A549 (cell line): ENCODE measurements at regions not wholly inside any gene's neighbourhood (a gene's known extent, or its start where the extent isn't known, plus 50 kb on each side); places are given as distances from the start of the nearest gene placed in this dataset.

ENCODE experiments used
- ATAC-seq, 2 experiments: fragments of 200-7000 bp in 1 of 2; fragments of >200 bp in 1 of 2; cut with Nextera tagmentation in 1 of 2; cut with Tn5 transposase in 1 of 2; 3 replicates each; pipeline versions ENCODE4 v1.8.0 to v1.9.1; 2018 to 2020; ENCODE audit warnings: mild to moderate bottlenecking in 1 of 2, moderate library complexity in 1 of 2
- CTCF ChIA-PET: fragments of 300-600 bp; sonication (Branson Sonifier 250); formaldehyde crosslinking; extraction: SDS; loops from one replicate; lab custom pipeline; 2021; ENCODE audit warnings: antibody characterized with exemption, inconsistent platforms; lab: Yijun Ruan, JAX
- POLR2A ChIA-PET: fragments of 350-600 bp; formaldehyde crosslinking; extraction: SDS; loops from one replicate; lab custom pipeline; 2021; ENCODE audit warnings: antibody characterized with exemption, inconsistent platforms; lab: Yijun Ruan, JAX
- DNase-seq, 2 experiments: peaks; one replicate each; pipeline versions ENCODE4 v3.0.0 to v3.0.0-alpha.2; 2011 to 2016; ENCODE audit warnings: low read depth in 1 of 2, low spot score in 1 of 2
- FAIRE-seq: peaks from 2 replicates; lab custom pipeline; 2011; peaks lifted over from hg19 to GRCh38; lab: Jason Lieb, UNC
- H3K27ac ChIP-seq, 2 experiments: fragments of >200 bp; sonication (Bioruptor Twin); formaldehyde crosslinking; 3 replicates each; pipeline ENCODE4 v1.5.1; 2016 to 2017
- H3K4me1 ChIP-seq: fragments of >200 bp; sonication (Bioruptor Twin); formaldehyde crosslinking; 3 replicates; pipeline ENCODE4 v1.6.1; 2016
- H3K4me2 ChIP-seq: fragments of >200 bp; sonication (Bioruptor Twin); formaldehyde crosslinking; 3 replicates; pipeline ENCODE4 v1.6.1; 2016
- H3K4me3 ChIP-seq: fragments of >200 bp; sonication (Bioruptor Twin); formaldehyde crosslinking; 3 replicates; pipeline ENCODE4 v1.5.1; 2016
- H3K9me3 ChIP-seq: fragments of >200 bp; sonication (Bioruptor Twin); formaldehyde crosslinking; 3 replicates; pipeline ENCODE4 v1.6.1; 2016
- BHLHE40 ChIP-seq: IDR thresholded peaks from 2 replicates; pipeline ENCODE4 v1.6.1; 2012; ENCODE audit warnings: low read depth, low read length, inconsistent platforms
- CBX2 ChIP-seq: fragments of 200-600 bp; sonication (generic); IDR thresholded peaks from 2 replicates; pipeline ENCODE4 v1.6.1; 2016; ENCODE audit warnings: low read depth, mild to moderate bottlenecking, borderline replicate concordance
- CEBPB ChIP-seq, 2 experiments: fragments of >200 bp in 1 of 2; sonication (Bioruptor Twin) in 1 of 2; formaldehyde crosslinking in 1 of 2; IDR thresholded peaks; 2 replicates each; pipeline ENCODE4 v1.6.1; 2012 to 2016
- CHD4 ChIP-seq: fragments of 200-600 bp; sonication (generic); IDR thresholded peaks from 2 replicates; pipeline ENCODE4 v1.6.1; 2016; ENCODE audit warnings: antibody characterized with exemption, mild to moderate bottlenecking, borderline replicate concordance
- EHMT2 ChIP-seq: fragments of 200-600 bp; sonication (generic); IDR thresholded peaks from 2 replicates; pipeline ENCODE4 v1.6.1; 2016; ENCODE audit warnings: antibody characterized with exemption, low read depth, mild to moderate bottlenecking, moderate library complexity
- ESRRA ChIP-seq: fragments of 150-350 bp; IDR thresholded peaks from 2 replicates; pipeline ENCODE4 v1.6.1; 2014; ENCODE audit warnings: mild to moderate bottlenecking, low read length, borderline replicate concordance
- FOSB ChIP-seq: fragments of 250-450 bp; sonication (Bioruptor Pico); IDR thresholded peaks from 2 replicates; pipeline ENCODE4 v1.5.0; 2020; ENCODE audit warnings: mild to moderate bottlenecking, moderate library complexity
- GATA3 ChIP-seq: IDR thresholded peaks from 2 replicates; pipeline ENCODE4 v1.6.1; 2012; ENCODE audit warnings: borderline replicate concordance
- HDAC2 ChIP-seq: fragments of 200-600 bp; sonication (generic); IDR thresholded peaks from 2 replicates; pipeline ENCODE4 v1.6.1; 2016
- HEYL ChIP-seq: fragments of 250-450 bp; sonication (Bioruptor Pico); IDR thresholded peaks from 2 replicates; pipeline ENCODE4 v1.8.0; 2021; ENCODE audit warnings: mild to moderate bottlenecking, moderate library complexity
- HOXA7 ChIP-seq: fragments of 250-450 bp; sonication (Bioruptor Pico); IDR thresholded peaks from 2 replicates; pipeline ENCODE4 v1.5.0; 2020; ENCODE audit warnings: mild to moderate bottlenecking, moderate library complexity
- KDM1A ChIP-seq: fragments of 200-600 bp; sonication (generic); IDR thresholded peaks from 2 replicates; pipeline ENCODE4 v1.6.1; 2016; ENCODE audit warnings: low read depth, mild to moderate bottlenecking
- MAFK ChIP-seq: fragments of 450-650 bp; IDR thresholded peaks from 2 replicates; pipeline ENCODE4 v1.6.1; 2014; ENCODE audit not compliant: partially characterized antibody
- MYC ChIP-seq: IDR thresholded peaks from 2 replicates; pipeline ENCODE4 v1.6.1; 2012; ENCODE audit warnings: mild to moderate bottlenecking, inconsistent platforms, low read length, improper control_type of control experiment, borderline replicate concordance
- POLR2A ChIP-seq: IDR thresholded peaks from 2 replicates; pipeline ENCODE4 v1.6.1; 2012; ENCODE audit warnings: mild to moderate bottlenecking, low read length
- RFX5 ChIP-seq: fragments of 450-650 bp; IDR thresholded peaks from 2 replicates; pipeline ENCODE4 v1.7.1; 2014; ENCODE audit warnings: antibody characterized with exemption, mild to moderate bottlenecking, moderate library complexity
- USF2 ChIP-seq: fragments of 450-650 bp; IDR thresholded peaks from 2 replicates; pipeline ENCODE4 v1.6.1; 2014; ENCODE audit warnings: antibody characterized with exemption
- ZNF302 ChIP-seq: fragments of 250-450 bp; sonication (Bioruptor Pico); IDR thresholded peaks from 2 replicates; pipeline ENCODE4 v1.9.0; 2021; ENCODE audit warnings: inconsistent platforms, mild to moderate bottlenecking, moderate library complexity
- ZSCAN20 ChIP-seq: fragments of 250-450 bp; sonication (Bioruptor Pico); IDR thresholded peaks from 2 replicates; pipeline ENCODE4 v1.8.0; 2022; ENCODE audit warnings: mild to moderate bottlenecking, moderate library complexity
- WGBS: methylation state at CpG from one replicate; pipeline ENCODE4 v1.1.6; 2017; ENCODE audit errors: missing lambda C conversion rate; 5-methylcytosine and 5-hydroxymethylcytosine counted together
- TF ChIP-seq, protein P1 (sequence below): fragments of >200 bp; sonication (Bioruptor Twin); formaldehyde crosslinking; IDR thresholded peaks from 3 replicates; pipeline ENCODE4 v1.6.1; 2016
- TF ChIP-seq, protein P2 (sequence below): fragments of 250-450 bp; sonication (Bioruptor Pico); IDR thresholded peaks from 2 replicates; pipeline ENCODE4 v1.5.0; 2021; ENCODE audit warnings: mild to moderate bottlenecking, moderate library complexity, borderline replicate concordance

GRCh38 chr3:117346901-117347300 lies 637.3 kb downstream of the TUSC7 start (continued):
- TF ChIP-seq, protein P1, sequence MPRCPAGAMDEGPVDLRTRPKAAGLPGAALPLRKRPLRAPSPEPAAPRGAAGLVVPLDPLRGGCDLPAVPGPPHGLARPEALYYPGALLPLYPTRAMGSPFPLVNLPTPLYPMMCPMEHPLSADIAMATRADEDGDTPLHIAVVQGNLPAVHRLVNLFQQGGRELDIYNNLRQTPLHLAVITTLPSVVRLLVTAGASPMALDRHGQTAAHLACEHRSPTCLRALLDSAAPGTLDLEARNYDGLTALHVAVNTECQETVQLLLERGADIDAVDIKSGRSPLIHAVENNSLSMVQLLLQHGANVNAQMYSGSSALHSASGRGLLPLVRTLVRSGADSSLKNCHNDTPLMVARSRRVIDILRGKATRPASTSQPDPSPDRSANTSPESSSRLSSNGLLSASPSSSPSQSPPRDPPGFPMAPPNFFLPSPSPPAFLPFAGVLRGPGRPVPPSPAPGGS, result no peak

DNA sequence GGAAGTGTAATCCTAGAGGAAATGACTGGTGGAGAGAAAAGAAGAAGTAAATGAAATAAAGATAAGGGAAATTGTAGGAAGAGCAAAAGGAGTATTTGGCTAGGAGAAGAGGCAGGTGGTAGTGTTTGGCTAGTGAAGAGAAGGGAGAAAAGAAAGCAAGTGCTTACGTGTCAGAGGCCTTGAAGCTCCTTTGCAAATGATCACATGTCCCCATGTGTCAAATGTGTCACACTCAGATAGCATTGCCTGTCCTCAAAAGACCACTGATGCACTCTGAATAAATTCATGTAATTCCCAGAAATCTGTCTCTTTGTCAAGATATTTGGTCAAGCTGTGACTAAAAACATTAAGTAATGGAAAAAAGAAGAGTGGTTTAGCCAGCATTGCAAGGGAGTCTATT lies 639.3 kb downstream of the TUSC7 start:
- WGBS, result 70% methylated on average over 1 of the region's 1 CpG
- H3K4me2 ChIP-seq, result no peak overlapping the region
- no peak for TF ChIP-seq HDAC2
- H3K27ac ChIP-seq, result no peak overlapping the region
- CTCF ChIA-PET, result no interaction called here
- no peak for FAIRE-seq
- no peak for ATAC-seq
- no peak overlapping the region for H3K4me3 ChIP-seq
- H3K4me1 ChIP-seq, result no peaks in the 10 kb centered on the region
- no peaks in the 10 kb centered on the region for H3K9me3 ChIP-seq
- DNase-seq, result no peak
- POLR2A ChIA-PET, result no interaction called here

- WGBS, result 94% methylated on average over 1 of the region's 1 CpG
These were observed 640.0 kb downstream of the TUSC7 start for GRCh38 chr3:117349566-117349965.

GRCh38 chr3:117350371-117350770 lies 640.8 kb downstream of the TUSC7 start:
- ChIA-PET POLR2A (no interaction called here), CTCF (no interaction called here)
- TF ChIP-seq POLR2A (no peak), MYC (no peak), ESRRA (no peak), FOSB (CRISPR knock-in tag) (no peak), KDM1A (no peak), CEBPB (IDR thresholded peaks at IDR 0.05) (no peak), USF2 (no peak), ZSCAN20 (CRISPR knock-in tag) (no peak), HOXA7 (CRISPR knock-in tag) (no peak), ZNF302 (CRISPR knock-in tag) (no peak), CBX2 (no peak), RFX5 (no peak), HEYL (CRISPR knock-in tag) (no peak), BHLHE40 (no peak), GATA3 (no peak), CHD4 (no peak), EHMT2 (no peak)
- TF ChIP-seq, protein P2, sequence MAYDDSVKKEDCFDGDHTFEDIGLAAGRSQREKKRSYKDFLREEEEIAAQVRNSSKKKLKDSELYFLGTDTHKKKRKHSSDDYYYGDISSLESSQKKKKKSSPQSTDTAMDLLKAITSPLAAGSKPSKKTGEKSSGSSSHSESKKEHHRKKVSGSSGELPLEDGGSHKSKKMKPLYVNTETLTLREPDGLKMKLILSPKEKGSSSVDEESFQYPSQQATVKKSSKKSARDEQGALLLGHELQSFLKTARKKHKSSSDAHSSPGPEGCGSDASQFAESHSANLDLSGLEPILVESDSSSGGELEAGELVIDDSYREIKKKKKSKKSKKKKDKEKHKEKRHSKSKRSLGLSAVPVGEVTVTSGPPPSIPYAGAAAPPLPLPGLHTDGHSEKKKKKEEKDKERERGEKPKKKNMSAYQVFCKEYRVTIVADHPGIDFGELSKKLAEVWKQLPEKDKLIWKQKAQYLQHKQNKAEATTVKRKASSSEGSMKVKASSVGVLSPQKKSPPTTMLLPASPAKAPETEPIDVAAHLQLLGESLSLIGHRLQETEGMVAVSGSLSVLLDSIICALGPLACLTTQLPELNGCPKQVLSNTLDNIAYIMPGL (CRISPR knock-in tag), result no peak
- TF ChIP-seq, protein P1, result no peak
- ATAC-seq (no peak), DNase-seq (no peak), FAIRE-seq (no peak)
- no peaks in the 10 kb centered on the region for H3K4me1 ChIP-seq
- no peaks in the 10 kb centered on the region for H3K9me3 ChIP-seq
- 75% methylated on average over 3 of the region's 3 CpGs for WGBS
- H3K4me3 ChIP-seq, result no peak overlapping the region
- no peak overlapping the region for H3K27ac ChIP-seq
- H3K4me2 ChIP-seq, result no peak overlapping the region

More at GRCh38 chr3:117349566-117349965, 640.0 kb downstream of the TUSC7 start:
- Histone ChIP-seq H3K9me3 (no peaks in the 10 kb centered on the region), H3K4me2 (no peak overlapping the region), H3K4me3 (no peak overlapping the region), H3K4me1 (no peaks in the 10 kb centered on the region), H3K27ac (no peak overlapping the region)
- CTCF ChIA-PET, result no interaction called here
- TF ChIP-seq FOSB (CRISPR knock-in tag) (no peak), MAFK (peak; percentile 68)
- ATAC-seq, result no peak
- no peak for DNase-seq
- FAIRE-seq, result no peak
- POLR2A ChIA-PET, result no interaction called here
